HG03280 (cell line): ENCODE measurements at regions not wholly inside any gene's neighbourhood (a gene's known extent, or its start where the extent isn't known, plus 50 kb on each side); places are given as distances from the start of the nearest gene placed in this dataset.

Experiments
- ATAC-seq: cut with Tn5 transposase; IDR thresholded peaks from one replicate; pipeline ENCODE4 v1.9.1; 2021; ENCODE audit warnings: mild to moderate bottlenecking, moderate library complexity; ENCODE audit not compliant: unreplicated experiment

GRCh38 chr2:59936048-59936447, 617.4 kb downstream of the BCL11A start:
- no peak for ATAC-seq

- ATAC-seq, result no peak
Observed at GRCh38 chr2:59935005-59935404, 618.4 kb downstream of the BCL11A start.

- no peak for ATAC-seq
Observed at GRCh38 chr2:59933948-59934347, 619.5 kb downstream of the BCL11A start.

- ATAC-seq, result no peak
Observed at GRCh38 chr2:59932341-59932740, 621.1 kb downstream of the BCL11A start.

- ATAC-seq, result no peak
Observed at GRCh38 chr2:59930430-59930829, 623.0 kb downstream of the BCL11A start.

- ATAC-seq, result no peak
Observed at GRCh38 chr2:59926731-59927130, 626.7 kb downstream of the BCL11A start.

GRCh38 chr2:59925321-59925720, 628.1 kb downstream of the BCL11A start:
- no peak for ATAC-seq

- no peak for ATAC-seq
Observed at GRCh38 chr2:59924346-59924745, 629.1 kb downstream of the BCL11A start.

GRCh38 chr2:59922450-59922849, 631.0 kb downstream of the BCL11A start:
- no peak for ATAC-seq

GRCh38 chr2:59921743-59922142, 631.7 kb downstream of the BCL11A start:
- no peak for ATAC-seq

- no peak for ATAC-seq
Observed at GRCh38 chr2:59920961-59921360, 632.5 kb downstream of the BCL11A start.

- no peak for ATAC-seq
Observed at GRCh38 chr2:59920307-59920706, 633.1 kb downstream of the BCL11A start.

- no peak for ATAC-seq
Observed at GRCh38 chr2:59919579-59919978, 633.9 kb downstream of the BCL11A start.

- no peak for ATAC-seq
Observed at GRCh38 chr2:59912042-59912441, 641.4 kb downstream of the BCL11A start.

GRCh38 chr2:59910166-59910565, 643.3 kb downstream of the BCL11A start:
- ATAC-seq, result no peak

GRCh38 chr2:59909147-59909546, 644.3 kb downstream of the BCL11A start:
- no peak for ATAC-seq

GRCh38 chr2:59905731-59906130, 647.7 kb downstream of the BCL11A start:
- ATAC-seq, result no peak

GRCh38 chr2:59903994-59904544, 649.4 kb downstream of the BCL11A start:
- ATAC-seq, result no peak

- ATAC-seq, result no peak
Observed at GRCh38 chr2:59900728-59901452, 652.6 kb downstream of the BCL11A start.

GRCh38 chr2:59899692-59900091, 653.8 kb downstream of the BCL11A start:
- no peak for ATAC-seq

GRCh38 chr2:59896499-59897245, 656.8 kb downstream of the BCL11A start:
- ATAC-seq, result no peak

- no peak for ATAC-seq
Observed at GRCh38 chr2:59893612-59894011, 659.8 kb downstream of the BCL11A start.
